ENCODE measurements at regions not wholly inside any gene's neighbourhood (a gene's known extent, or its start where the extent isn't known, plus 50 kb on each side); places are given as distances from the start of the nearest gene placed in this dataset.

DNA sequence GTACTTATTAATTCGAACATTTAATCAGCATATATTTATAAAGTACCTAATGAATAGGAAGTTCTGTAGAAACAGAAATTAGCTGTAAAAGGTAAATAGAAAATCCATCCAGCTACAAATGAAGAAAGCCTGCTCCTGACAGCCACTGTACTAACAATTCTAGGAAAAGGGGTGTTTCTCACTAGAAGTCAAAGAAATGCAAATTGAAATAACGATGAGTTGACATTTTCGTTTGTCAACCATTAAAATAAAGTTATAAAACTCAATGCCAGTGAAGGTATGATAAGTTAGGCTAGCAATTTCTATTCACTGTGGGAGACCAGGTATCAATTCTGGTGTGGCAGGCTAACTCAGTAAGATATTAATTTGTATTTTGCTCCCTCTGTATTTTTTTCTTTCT, 198.0 kb downstream of the ARL4C start:
- TF ChIP-seq EZH2phosphoT487 (IDR thresholded peaks at IDR 0.05; ENCODE audit: low read length) (no peak), EZH2 (optimal IDR thresholded peaks at IDR 0.05; ENCODE audit: low read depth, low read length) (no peak)
- TF ChIP-seq, protein P1, sequence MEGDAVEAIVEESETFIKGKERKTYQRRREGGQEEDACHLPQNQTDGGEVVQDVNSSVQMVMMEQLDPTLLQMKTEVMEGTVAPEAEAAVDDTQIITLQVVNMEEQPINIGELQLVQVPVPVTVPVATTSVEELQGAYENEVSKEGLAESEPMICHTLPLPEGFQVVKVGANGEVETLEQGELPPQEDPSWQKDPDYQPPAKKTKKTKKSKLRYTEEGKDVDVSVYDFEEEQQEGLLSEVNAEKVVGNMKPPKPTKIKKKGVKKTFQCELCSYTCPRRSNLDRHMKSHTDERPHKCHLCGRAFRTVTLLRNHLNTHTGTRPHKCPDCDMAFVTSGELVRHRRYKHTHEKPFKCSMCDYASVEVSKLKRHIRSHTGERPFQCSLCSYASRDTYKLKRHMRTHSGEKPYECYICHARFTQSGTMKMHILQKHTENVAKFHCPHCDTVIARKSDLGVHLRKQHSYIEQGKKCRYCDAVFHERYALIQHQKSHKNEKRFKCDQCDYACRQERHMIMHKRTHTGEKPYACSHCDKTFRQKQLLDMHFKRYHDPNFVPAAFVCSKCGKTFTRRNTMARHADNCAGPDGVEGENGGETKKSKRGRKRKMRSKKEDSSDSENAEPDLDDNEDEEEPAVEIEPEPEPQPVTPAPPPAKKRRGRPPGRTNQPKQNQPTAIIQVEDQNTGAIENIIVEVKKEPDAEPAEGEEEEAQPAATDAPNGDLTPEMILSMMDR (IDR thresholded peaks at IDR 0.05; ENCODE audit: low read length), result no peak
- H3K9ac ChIP-seq (ENCODE audit: low read length), result no peak overlapping the region
- H4K20me1 ChIP-seq (ENCODE audit: insufficient read depth, low read length), result no peaks in the 10 kb centered on the region
- peaks cover 8% of the 10 kb centered on the region for H3K4me1 ChIP-seq (ENCODE audit: low read length)
- no peak overlapping the region for H2AFZ ChIP-seq (ENCODE audit: low read length)
- no peak overlapping the region for H3K27ac ChIP-seq (ENCODE audit: low read length)
- no peaks in the 10 kb centered on the region for H3K9me3 ChIP-seq (replicated peaks; ENCODE audit: insufficient read depth, low read length)
- H3K79me2 ChIP-seq (ENCODE audit: low read length), result no peaks in the 10 kb centered on the region
- no peaks in the 10 kb centered on the region for H3K9me2 ChIP-seq (replicated peaks; ENCODE audit: insufficient read depth, low read length)
- no peak overlapping the region for H3K4me3 ChIP-seq (ENCODE audit: low read length)
- no peak for DNase-seq
- no peak overlapping the region for H3K4me2 ChIP-seq (ENCODE audit: low read depth, low read length)
- H3K36me3 ChIP-seq (replicated peaks; ENCODE audit: insufficient read depth, low read length), result no peaks in the 10 kb centered on the region
- no peaks in the 10 kb centered on the region for H3F3A ChIP-seq (ENCODE audit: insufficient read depth, low read length)
- H3K27me3 ChIP-seq (replicated peaks; ENCODE audit: insufficient read depth, low read length), result no peaks in the 10 kb centered on the region

DNA sequence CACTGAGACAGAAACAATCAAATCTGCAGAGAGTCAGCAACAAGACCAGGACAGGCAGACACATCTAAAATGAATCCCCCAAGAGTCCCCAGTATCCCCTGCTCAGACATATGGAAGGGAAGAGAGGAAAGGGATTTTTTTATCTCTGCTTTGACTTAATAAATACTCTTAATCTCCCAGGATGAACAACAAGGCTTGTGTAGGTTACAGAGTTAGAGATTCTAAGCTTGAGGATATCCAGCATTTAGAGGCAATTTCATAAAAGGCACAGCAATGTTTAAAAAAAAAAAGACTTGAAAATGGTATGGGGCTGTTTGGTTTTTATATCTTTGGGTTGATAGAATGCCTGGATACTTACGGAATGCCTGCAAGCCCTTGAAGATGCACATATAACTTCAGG, 199.9 kb downstream of the ARL4C start:
- Histone ChIP-seq H3K9me2 (replicated peaks; ENCODE audit: insufficient read depth, low read length) (no peaks in the 10 kb centered on the region), H3K4me2 (ENCODE audit: low read depth, low read length) (no peak overlapping the region), H3K79me2 (ENCODE audit: low read length) (no peaks in the 10 kb centered on the region), H3K4me1 (ENCODE audit: low read length) (peaks cover 28% of the 10 kb centered on the region), H3F3A (ENCODE audit: insufficient read depth, low read length) (peaks cover 18% of the 10 kb centered on the region), H3K27me3 (replicated peaks; ENCODE audit: insufficient read depth, low read length) (no peaks in the 10 kb centered on the region), H3K4me3 (ENCODE audit: low read length) (no peak overlapping the region), H3K27ac (ENCODE audit: low read length) (no peak overlapping the region), H3K9ac (ENCODE audit: low read length) (no peak overlapping the region), H3K36me3 (replicated peaks; ENCODE audit: insufficient read depth, low read length) (no peaks in the 10 kb centered on the region), H4K20me1 (ENCODE audit: insufficient read depth, low read length) (no peaks in the 10 kb centered on the region), H2AFZ (ENCODE audit: low read length) (no peak overlapping the region), H3K9me3 (replicated peaks; ENCODE audit: insufficient read depth, low read length) (no peaks in the 10 kb centered on the region)
- TF ChIP-seq, protein P1 (IDR thresholded peaks at IDR 0.05; ENCODE audit: low read length), result no peak
- TF ChIP-seq EZH2phosphoT487 (IDR thresholded peaks at IDR 0.05; ENCODE audit: low read length) (no peak), EZH2 (optimal IDR thresholded peaks at IDR 0.05; ENCODE audit: low read depth, low read length) (no peak)
- no peak for DNase-seq

DNA sequence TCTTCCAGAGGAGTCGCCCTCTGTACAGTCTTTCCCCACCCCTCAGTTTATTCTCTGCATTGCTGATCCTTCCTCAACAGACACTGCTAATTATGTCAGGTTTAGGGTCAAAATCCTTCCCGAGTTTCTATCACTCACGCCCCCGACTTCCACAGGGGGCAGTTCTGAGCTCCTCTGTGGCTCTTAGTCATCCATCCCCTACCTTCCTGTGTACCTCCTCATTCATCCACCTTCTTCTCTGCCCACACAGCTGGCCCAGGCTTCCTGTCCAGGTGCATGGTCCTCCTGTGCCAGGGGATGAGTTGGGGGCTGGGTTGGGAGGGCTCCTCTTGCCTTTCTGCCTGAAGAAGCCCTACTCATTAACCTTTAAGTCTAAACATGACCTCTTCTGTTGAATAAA, 202.9 kb downstream of the ARL4C start:
- H3K27ac ChIP-seq (ENCODE audit: low read length), result peak overlapping the region; percentile 99; the same call in 1 of the 2 replicates
- H3F3A ChIP-seq (ENCODE audit: insufficient read depth, low read length), result peaks cover 36% of the 10 kb centered on the region
- no peaks in the 10 kb centered on the region for H3K36me3 ChIP-seq (replicated peaks; ENCODE audit: insufficient read depth, low read length)
- peak overlapping the region; percentile 28 for H2AFZ ChIP-seq (ENCODE audit: low read length)
- peaks cover 58% of the 10 kb centered on the region for H3K4me1 ChIP-seq (ENCODE audit: low read length)
- no peak overlapping the region for H3K4me3 ChIP-seq (ENCODE audit: low read length)
- H3K4me2 ChIP-seq (ENCODE audit: low read depth, low read length), result peak overlapping the region; percentile 77; the same call in 1 of the 2 replicates
- no peak overlapping the region for H3K9ac ChIP-seq (ENCODE audit: low read length)
- H3K27me3 ChIP-seq (replicated peaks; ENCODE audit: insufficient read depth, low read length), result no peaks in the 10 kb centered on the region
- no peak for TF ChIP-seq EZH2 (optimal IDR thresholded peaks at IDR 0.05; ENCODE audit: low read depth, low read length)
- TF ChIP-seq, protein P1 (IDR thresholded peaks at IDR 0.05; ENCODE audit: low read length), result peak; percentile 26
- H4K20me1 ChIP-seq (ENCODE audit: insufficient read depth, low read length), result no peaks in the 10 kb centered on the region
- H3K9me3 ChIP-seq (replicated peaks; ENCODE audit: insufficient read depth, low read length), result no peaks in the 10 kb centered on the region
- no peaks in the 10 kb centered on the region for H3K9me2 ChIP-seq (replicated peaks; ENCODE audit: insufficient read depth, low read length)
- H3K79me2 ChIP-seq (ENCODE audit: low read length), result no peaks in the 10 kb centered on the region
- DNase-seq, result peak; percentile 22
